Mucosa of descending colon (tissue), 3 donors: ENCODE measurements at regions not wholly inside any gene's neighbourhood (a gene's known extent, or its start where the extent isn't known, plus 50 kb on each side); places are given as distances from the start of the nearest gene placed in this dataset.

Experiments
- ATAC-seq: fragments of 200-7000 bp; cut with Tn5 transposase; one replicate; pipeline ENCODE4 v1.9.1; 2020; ENCODE audit warnings: mild to moderate bottlenecking, moderate library complexity
- DNase-seq, 3 donors: peaks; one replicate each; pipeline ENCODE4 v3.0.0-alpha.2; 2020
- H3K36me3 ChIP-seq: fragments of 200-600 bp; one replicate; pipeline ENCODE4 v1.8.0; 2021; ENCODE audit warnings: low read depth, mild to moderate bottlenecking
- H3K4me1 ChIP-seq: fragments of 200-600 bp; one replicate; pipeline ENCODE4 v1.8.0; 2021; ENCODE audit warnings: low read depth, mild to moderate bottlenecking
- H3K4me3 ChIP-seq: fragments of 200-600 bp; one replicate; pipeline ENCODE4 v1.8.0; 2021; ENCODE audit warnings: mild to moderate bottlenecking
- H3K9me3 ChIP-seq: fragments of 200-600 bp; one replicate; pipeline ENCODE4 v1.8.0; 2021; ENCODE audit warnings: mild to moderate bottlenecking
- intact Hi-C, 2 donors: fragments of 100-400 bp; cut with DNase I in 1 of 2; cut with micrococcal nuclease in 1 of 2; formaldehyde crosslinking; loops; one replicate each; pipeline versions ENCODE4 v1.11.0 to v1.11.1; 2022; cut with DNase I, micrococcal nuclease
- TF ChIP-seq, protein P1 (sequence below): fragments of 200-600 bp; IDR thresholded peaks from one replicate; pipeline ENCODE4 v1.8.0; 2022; ENCODE audit warnings: antibody characterized with exemption, mild to moderate bottlenecking
- donor health status: DM: no; HTN: no; CAD: no; lungs with moderate emphysema.
- donor health status: DM: no; HTN: no; CAD: no.
- donor health status: DM: no; HTN: yes; CAD: no.

DNA sequence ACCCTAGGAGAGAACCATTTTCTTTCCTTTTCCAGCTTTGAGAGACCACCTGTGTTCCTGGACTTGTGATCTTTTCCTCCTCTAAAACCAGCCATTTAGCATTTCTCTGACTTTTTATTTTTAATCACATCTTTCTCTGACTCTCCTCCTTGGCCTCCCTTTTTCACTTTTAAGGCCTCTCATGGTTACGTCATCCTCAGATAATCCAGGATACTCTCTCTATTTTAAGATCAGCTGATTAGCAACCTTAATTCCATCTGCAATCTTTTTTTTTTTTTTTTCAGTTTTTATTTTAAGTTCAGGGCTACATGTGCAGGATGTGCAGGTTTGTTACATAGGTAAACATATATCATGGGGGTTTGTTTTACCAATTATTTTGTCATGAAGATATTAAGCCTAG, 54.0 kb downstream of the RFPL4B start:
- TF ChIP-seq, protein P1, sequence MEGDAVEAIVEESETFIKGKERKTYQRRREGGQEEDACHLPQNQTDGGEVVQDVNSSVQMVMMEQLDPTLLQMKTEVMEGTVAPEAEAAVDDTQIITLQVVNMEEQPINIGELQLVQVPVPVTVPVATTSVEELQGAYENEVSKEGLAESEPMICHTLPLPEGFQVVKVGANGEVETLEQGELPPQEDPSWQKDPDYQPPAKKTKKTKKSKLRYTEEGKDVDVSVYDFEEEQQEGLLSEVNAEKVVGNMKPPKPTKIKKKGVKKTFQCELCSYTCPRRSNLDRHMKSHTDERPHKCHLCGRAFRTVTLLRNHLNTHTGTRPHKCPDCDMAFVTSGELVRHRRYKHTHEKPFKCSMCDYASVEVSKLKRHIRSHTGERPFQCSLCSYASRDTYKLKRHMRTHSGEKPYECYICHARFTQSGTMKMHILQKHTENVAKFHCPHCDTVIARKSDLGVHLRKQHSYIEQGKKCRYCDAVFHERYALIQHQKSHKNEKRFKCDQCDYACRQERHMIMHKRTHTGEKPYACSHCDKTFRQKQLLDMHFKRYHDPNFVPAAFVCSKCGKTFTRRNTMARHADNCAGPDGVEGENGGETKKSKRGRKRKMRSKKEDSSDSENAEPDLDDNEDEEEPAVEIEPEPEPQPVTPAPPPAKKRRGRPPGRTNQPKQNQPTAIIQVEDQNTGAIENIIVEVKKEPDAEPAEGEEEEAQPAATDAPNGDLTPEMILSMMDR: no peak
- H3K4me1 ChIP-seq: no peaks in the 10 kb centered on the region
- no peak for ATAC-seq
- no peaks in the 10 kb centered on the region for H3K9me3 ChIP-seq
- DNase-seq: no peak
- no peak overlapping the region for H3K4me3 ChIP-seq
- no peaks in the 10 kb centered on the region for H3K36me3 ChIP-seq
- intact Hi-C loops: no loop called here

GRCh38 chr6:112407101-112407590, 60.0 kb downstream of the RFPL4B start:
- ATAC-seq (no peak), DNase-seq (no peak)
- TF ChIP-seq, protein P1: no peak
- Histone ChIP-seq H3K4me1 (no peaks in the 10 kb centered on the region), H3K9me3 (no peaks in the 10 kb centered on the region), H3K4me3 (no peak overlapping the region), H3K36me3 (no peaks in the 10 kb centered on the region)
- intact Hi-C loops: no loop called here

GRCh38 chr6:112408522-112408921, 61.4 kb downstream of the RFPL4B start:
- Histone ChIP-seq H3K36me3 (no peaks in the 10 kb centered on the region), H3K9me3 (no peaks in the 10 kb centered on the region), H3K4me3 (no peak overlapping the region), H3K4me1 (no peaks in the 10 kb centered on the region)
- DNase-seq (no peak), ATAC-seq (no peak)
- TF ChIP-seq, protein P1: no peak
- intact Hi-C loops: no loop called here

DNA sequence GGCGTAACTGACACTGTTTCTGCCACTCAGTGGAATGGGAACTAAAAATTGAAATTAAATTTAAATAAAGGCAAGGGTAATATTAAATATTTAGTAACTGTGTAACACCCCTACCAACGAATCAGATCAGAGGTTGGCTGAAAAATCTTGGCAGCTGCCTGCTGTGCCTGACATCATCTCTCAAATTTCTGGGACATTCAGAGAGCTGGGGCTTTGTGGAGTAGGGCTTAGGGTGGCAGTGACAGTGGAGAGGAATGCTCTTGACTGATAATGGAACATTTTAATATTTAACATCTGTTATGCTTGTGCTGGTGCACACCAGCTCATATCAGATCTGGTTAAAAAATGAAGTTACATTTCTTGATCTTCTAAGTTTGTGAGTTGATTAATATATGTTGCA, 62.2 kb downstream of the RFPL4B start:
- DNase-seq (no peak), ATAC-seq (no peak)
- H3K4me1 ChIP-seq: no peaks in the 10 kb centered on the region
- intact Hi-C loops: no loop called here
- H3K9me3 ChIP-seq: no peaks in the 10 kb centered on the region
- H3K4me3 ChIP-seq: no peak overlapping the region
- H3K36me3 ChIP-seq: no peaks in the 10 kb centered on the region
- TF ChIP-seq, protein P1: no peak

DNA sequence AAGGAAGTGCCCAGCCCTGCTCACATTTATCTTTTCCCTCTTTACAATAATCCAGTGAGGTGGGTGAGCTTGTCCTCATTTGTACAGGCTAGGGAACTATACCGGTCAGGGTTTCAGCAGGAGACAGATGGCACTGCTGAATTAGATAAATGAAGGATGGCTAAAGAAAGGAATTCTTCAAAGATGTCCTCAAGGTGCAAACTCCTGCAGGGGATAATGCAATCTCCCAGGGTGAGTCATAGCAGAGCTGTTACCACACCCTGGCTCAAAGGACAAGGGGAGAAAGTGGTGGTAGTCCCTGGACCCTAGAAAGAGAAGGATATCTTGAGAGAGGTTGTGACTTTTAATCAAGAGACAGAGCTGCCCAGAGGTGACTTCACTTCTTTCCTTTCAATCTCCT, 66.7 kb downstream of the RFPL4B start:
- Histone ChIP-seq H3K9me3 (no peaks in the 10 kb centered on the region), H3K36me3 (no peaks in the 10 kb centered on the region), H3K4me3 (no peak overlapping the region), H3K4me1 (no peaks in the 10 kb centered on the region)
- ATAC-seq (no peak), DNase-seq (no peak)
- TF ChIP-seq, protein P1: no peak
- intact Hi-C loops: no loop called here

DNA sequence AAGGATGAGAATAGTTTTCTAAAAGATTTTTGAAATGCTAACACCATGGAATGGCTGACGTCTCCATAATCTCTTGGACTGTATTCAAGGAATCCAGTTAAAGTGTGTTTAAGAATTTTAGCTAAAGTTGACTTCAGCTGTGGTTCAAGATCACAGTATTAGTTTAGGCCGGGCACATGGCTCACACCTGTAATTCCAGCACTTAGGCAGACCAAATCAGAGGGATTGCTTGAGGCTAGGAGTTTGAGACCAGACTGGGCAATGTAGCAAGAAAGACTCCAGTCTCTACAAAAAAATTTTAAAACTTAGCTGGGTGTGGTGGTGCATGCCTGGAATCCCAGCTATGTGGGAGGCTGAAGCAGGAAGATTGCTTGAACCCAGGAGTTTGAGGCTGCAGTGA, 68.2 kb downstream of the RFPL4B start:
- ATAC-seq (no peak), DNase-seq (no peak)
- no peaks in the 10 kb centered on the region for H3K4me1 ChIP-seq
- no peaks in the 10 kb centered on the region for H3K9me3 ChIP-seq
- H3K36me3 ChIP-seq: no peaks in the 10 kb centered on the region
- TF ChIP-seq, protein P1: no peak
- intact Hi-C loops: no loop called here
- no peak overlapping the region for H3K4me3 ChIP-seq
